GM23338 (cell line): ENCODE measurements at regions not wholly inside any gene's neighbourhood (a gene's known extent, or its start where the extent isn't known, plus 50 kb on each side); places are given as distances from the start of the nearest gene placed in this dataset.

ENCODE experiments used
- ATAC-seq: fragments of 200-7000 bp; cut with Tn5 transposase; 3 replicates; pipeline ENCODE4 v1.9.1; 2020
- DNase-seq: peaks from one replicate; pipeline ENCODE4 v3.0.0-alpha.2; 2015; ENCODE audit warnings: low spot score
- H2AFZ ChIP-seq: fragments of 200-600 bp; sonication (generic); 2 replicates; pipeline ENCODE4 v1.8.0; 2016; ENCODE audit warnings: antibody characterized with exemption, mild to moderate bottlenecking, moderate library complexity
- H3F3A ChIP-seq: fragments of 200-600 bp; sonication (generic); replicated peaks from 2 replicates; pipeline ENCODE4 v1.8.0; 2017; ENCODE audit warnings: antibody characterized with exemption, mixed run types, low read depth
- H3K27ac ChIP-seq: fragments of 200-600 bp; sonication (generic); 2 replicates; pipeline ENCODE4 v1.6.1; 2016; ENCODE audit warnings: low read depth
- H3K27me3 ChIP-seq: fragments of 200-600 bp; sonication (generic); 2 replicates; pipeline ENCODE4 v1.8.0; 2016; ENCODE audit warnings: mild to moderate bottlenecking, mixed run types, moderate library complexity; ENCODE audit not compliant: insufficient read depth
- H3K36me3 ChIP-seq: fragments of 200-600 bp; sonication (generic); 2 replicates; pipeline ENCODE4 v1.8.0; 2016; ENCODE audit warnings: mild to moderate bottlenecking; ENCODE audit not compliant: insufficient read depth
- H3K4me1 ChIP-seq: fragments of 200-600 bp; sonication (generic); 2 replicates; pipeline ENCODE4 v1.8.0; 2016; ENCODE audit warnings: mild to moderate bottlenecking, moderate library complexity; ENCODE audit not compliant: insufficient read depth
- H3K4me2 ChIP-seq: fragments of 200-600 bp; sonication (generic); 2 replicates; pipeline ENCODE4 v1.7.1; 2017; ENCODE audit warnings: mixed run types
- H3K4me3 ChIP-seq: fragments of 200-600 bp; sonication (generic); 2 replicates; pipeline ENCODE4 v1.6.1; 2016; ENCODE audit warnings: mixed run types
- H3K79me2 ChIP-seq: fragments of 200-600 bp; sonication (generic); replicated peaks from 2 replicates; pipeline ENCODE4 v1.8.0; 2017; ENCODE audit warnings: mild to moderate bottlenecking; ENCODE audit not compliant: insufficient read depth
- H3K9me2 ChIP-seq: fragments of 200-600 bp; sonication (generic); 2 replicates; pipeline ENCODE4 v1.8.0; 2017; ENCODE audit not compliant: insufficient read depth
- H4K20me1 ChIP-seq: fragments of 200-600 bp; sonication (generic); replicated peaks from 2 replicates; pipeline ENCODE4 v1.8.0; 2017; ENCODE audit warnings: mild to moderate bottlenecking; ENCODE audit not compliant: insufficient read depth
- H3K27ac Mint-ChIP-seq: 2 replicates; pipeline ENCODE4 v1.8.0; 2020; ENCODE audit warnings: inconsistent platforms, mild to moderate bottlenecking, moderate library complexity, mixed read lengths
- H3K27me3 Mint-ChIP-seq: 3 replicates; pipeline ENCODE4 v1.8.0; 2022; ENCODE audit warnings: low read depth, mild to moderate bottlenecking, moderate library complexity, mixed read lengths, inconsistent platforms; ENCODE audit not compliant: insufficient read depth, poor library complexity
- H3K36me3 Mint-ChIP-seq: 3 replicates; pipeline ENCODE4 v1.8.0; 2021; ENCODE audit warnings: low read depth, mild to moderate bottlenecking, inconsistent platforms, moderate library complexity, mixed read lengths
- H3K4me1 Mint-ChIP-seq: 3 replicates; pipeline ENCODE4 v1.8.0; 2020; ENCODE audit warnings: mild to moderate bottlenecking, inconsistent platforms, mixed read lengths
- H3K4me3 Mint-ChIP-seq: 3 replicates; pipeline ENCODE4 v1.8.0; 2021; ENCODE audit warnings: moderate library complexity, mild to moderate bottlenecking, inconsistent platforms, mixed read lengths
- H3K9me3 Mint-ChIP-seq: 3 replicates; pipeline ENCODE4 v1.8.0; 2020; ENCODE audit warnings: moderate library complexity, mild to moderate bottlenecking, inconsistent platforms, mixed read lengths
- CREB1 ChIP-seq: fragments of 250-450 bp; sonication (Bioruptor Pico); IDR thresholded peaks from 2 replicates; pipeline ENCODE4 v1.5.0; 2020; ENCODE audit warnings: low read depth, mild to moderate bottlenecking, moderate library complexity
- ETS1 ChIP-seq: IDR thresholded peaks from 2 replicates; pipeline ENCODE4 v1.6.1; 2016; ENCODE audit warnings: antibody characterized with exemption
- EZH2phosphoT487 ChIP-seq: fragments of 200-600 bp; sonication (generic); IDR thresholded peaks from one replicate; pipeline ENCODE4 v1.8.1; 2018; ENCODE audit warnings: antibody characterized with exemption; ENCODE audit not compliant: unreplicated experiment
- STAT1 ChIP-seq: IDR thresholded peaks from one replicate; pipeline ENCODE4 v1.6.1; 2016; ENCODE audit warnings: antibody characterized with exemption; ENCODE audit not compliant: unreplicated experiment
- TF ChIP-seq, protein P1 (sequence below), 2 experiments: fragments of 200-600 bp in 1 of 2; sonication (generic) in 1 of 2; conservative IDR thresholded peaks; 2 replicates each; pipeline versions ENCODE4 v1.5.1 to v1.6.1; 2016 to 2017; ENCODE audit warnings: antibody characterized with exemption in 2 of 2, low read depth in 2 of 2, mild to moderate bottlenecking in 2 of 2, moderate library complexity in 1 of 2
- TF ChIP-seq, protein P2 (sequence below): fragments of 250-450 bp; sonication (Bioruptor Pico); IDR thresholded peaks from 2 replicates; pipeline ENCODE4 v1.5.0; 2020; ENCODE audit warnings: mild to moderate bottlenecking, moderate library complexity

GRCh38 chr9:99621040-99621439 is 200.6 kb upstream of the NR4A3 start:
- Histone ChIP-seq H2AFZ (no peak overlapping the region), H3K4me1 (no peaks in the 10 kb centered on the region), H3K4me3 (no peak overlapping the region), H3K4me2 (no peak overlapping the region), H3F3A (no peaks in the 10 kb centered on the region), H3K27ac (no peak overlapping the region), H4K20me1 (no peaks in the 10 kb centered on the region), H3K9me2 (0 out of 2 replicates have a peak, but pooled peaks cover 3% of the 10 kb centered on the region), H3K27me3 (no peaks in the 10 kb centered on the region), H3K79me2 (no peaks in the 10 kb centered on the region), H3K36me3 (no peaks in the 10 kb centered on the region)
- no peak for DNase-seq
- no peak for ATAC-seq
- no peaks in the 10 kb centered on the region for H3K36me3 Mint-ChIP-seq
- H3K27me3 Mint-ChIP-seq: peaks cover 1% of the 10 kb centered on the region
- H3K4me1 Mint-ChIP-seq: peaks cover 7% of the 10 kb centered on the region
- no peak overlapping the region for H3K4me3 Mint-ChIP-seq
- TF ChIP-seq CREB1 (CRISPR knock-in tag) (no peak), STAT1 (no peak), ETS1 (no peak), EZH2phosphoT487 (no peak)
- TF ChIP-seq, protein P1, sequence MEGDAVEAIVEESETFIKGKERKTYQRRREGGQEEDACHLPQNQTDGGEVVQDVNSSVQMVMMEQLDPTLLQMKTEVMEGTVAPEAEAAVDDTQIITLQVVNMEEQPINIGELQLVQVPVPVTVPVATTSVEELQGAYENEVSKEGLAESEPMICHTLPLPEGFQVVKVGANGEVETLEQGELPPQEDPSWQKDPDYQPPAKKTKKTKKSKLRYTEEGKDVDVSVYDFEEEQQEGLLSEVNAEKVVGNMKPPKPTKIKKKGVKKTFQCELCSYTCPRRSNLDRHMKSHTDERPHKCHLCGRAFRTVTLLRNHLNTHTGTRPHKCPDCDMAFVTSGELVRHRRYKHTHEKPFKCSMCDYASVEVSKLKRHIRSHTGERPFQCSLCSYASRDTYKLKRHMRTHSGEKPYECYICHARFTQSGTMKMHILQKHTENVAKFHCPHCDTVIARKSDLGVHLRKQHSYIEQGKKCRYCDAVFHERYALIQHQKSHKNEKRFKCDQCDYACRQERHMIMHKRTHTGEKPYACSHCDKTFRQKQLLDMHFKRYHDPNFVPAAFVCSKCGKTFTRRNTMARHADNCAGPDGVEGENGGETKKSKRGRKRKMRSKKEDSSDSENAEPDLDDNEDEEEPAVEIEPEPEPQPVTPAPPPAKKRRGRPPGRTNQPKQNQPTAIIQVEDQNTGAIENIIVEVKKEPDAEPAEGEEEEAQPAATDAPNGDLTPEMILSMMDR (conservative IDR thresholded peaks at IDR 0.05; ENCODE audit: low read depth in 2 of 2): no peak
- H3K9me3 Mint-ChIP-seq: no peaks in the 10 kb centered on the region
- no peak overlapping the region for H3K27ac Mint-ChIP-seq

- TF ChIP-seq, protein P2, sequence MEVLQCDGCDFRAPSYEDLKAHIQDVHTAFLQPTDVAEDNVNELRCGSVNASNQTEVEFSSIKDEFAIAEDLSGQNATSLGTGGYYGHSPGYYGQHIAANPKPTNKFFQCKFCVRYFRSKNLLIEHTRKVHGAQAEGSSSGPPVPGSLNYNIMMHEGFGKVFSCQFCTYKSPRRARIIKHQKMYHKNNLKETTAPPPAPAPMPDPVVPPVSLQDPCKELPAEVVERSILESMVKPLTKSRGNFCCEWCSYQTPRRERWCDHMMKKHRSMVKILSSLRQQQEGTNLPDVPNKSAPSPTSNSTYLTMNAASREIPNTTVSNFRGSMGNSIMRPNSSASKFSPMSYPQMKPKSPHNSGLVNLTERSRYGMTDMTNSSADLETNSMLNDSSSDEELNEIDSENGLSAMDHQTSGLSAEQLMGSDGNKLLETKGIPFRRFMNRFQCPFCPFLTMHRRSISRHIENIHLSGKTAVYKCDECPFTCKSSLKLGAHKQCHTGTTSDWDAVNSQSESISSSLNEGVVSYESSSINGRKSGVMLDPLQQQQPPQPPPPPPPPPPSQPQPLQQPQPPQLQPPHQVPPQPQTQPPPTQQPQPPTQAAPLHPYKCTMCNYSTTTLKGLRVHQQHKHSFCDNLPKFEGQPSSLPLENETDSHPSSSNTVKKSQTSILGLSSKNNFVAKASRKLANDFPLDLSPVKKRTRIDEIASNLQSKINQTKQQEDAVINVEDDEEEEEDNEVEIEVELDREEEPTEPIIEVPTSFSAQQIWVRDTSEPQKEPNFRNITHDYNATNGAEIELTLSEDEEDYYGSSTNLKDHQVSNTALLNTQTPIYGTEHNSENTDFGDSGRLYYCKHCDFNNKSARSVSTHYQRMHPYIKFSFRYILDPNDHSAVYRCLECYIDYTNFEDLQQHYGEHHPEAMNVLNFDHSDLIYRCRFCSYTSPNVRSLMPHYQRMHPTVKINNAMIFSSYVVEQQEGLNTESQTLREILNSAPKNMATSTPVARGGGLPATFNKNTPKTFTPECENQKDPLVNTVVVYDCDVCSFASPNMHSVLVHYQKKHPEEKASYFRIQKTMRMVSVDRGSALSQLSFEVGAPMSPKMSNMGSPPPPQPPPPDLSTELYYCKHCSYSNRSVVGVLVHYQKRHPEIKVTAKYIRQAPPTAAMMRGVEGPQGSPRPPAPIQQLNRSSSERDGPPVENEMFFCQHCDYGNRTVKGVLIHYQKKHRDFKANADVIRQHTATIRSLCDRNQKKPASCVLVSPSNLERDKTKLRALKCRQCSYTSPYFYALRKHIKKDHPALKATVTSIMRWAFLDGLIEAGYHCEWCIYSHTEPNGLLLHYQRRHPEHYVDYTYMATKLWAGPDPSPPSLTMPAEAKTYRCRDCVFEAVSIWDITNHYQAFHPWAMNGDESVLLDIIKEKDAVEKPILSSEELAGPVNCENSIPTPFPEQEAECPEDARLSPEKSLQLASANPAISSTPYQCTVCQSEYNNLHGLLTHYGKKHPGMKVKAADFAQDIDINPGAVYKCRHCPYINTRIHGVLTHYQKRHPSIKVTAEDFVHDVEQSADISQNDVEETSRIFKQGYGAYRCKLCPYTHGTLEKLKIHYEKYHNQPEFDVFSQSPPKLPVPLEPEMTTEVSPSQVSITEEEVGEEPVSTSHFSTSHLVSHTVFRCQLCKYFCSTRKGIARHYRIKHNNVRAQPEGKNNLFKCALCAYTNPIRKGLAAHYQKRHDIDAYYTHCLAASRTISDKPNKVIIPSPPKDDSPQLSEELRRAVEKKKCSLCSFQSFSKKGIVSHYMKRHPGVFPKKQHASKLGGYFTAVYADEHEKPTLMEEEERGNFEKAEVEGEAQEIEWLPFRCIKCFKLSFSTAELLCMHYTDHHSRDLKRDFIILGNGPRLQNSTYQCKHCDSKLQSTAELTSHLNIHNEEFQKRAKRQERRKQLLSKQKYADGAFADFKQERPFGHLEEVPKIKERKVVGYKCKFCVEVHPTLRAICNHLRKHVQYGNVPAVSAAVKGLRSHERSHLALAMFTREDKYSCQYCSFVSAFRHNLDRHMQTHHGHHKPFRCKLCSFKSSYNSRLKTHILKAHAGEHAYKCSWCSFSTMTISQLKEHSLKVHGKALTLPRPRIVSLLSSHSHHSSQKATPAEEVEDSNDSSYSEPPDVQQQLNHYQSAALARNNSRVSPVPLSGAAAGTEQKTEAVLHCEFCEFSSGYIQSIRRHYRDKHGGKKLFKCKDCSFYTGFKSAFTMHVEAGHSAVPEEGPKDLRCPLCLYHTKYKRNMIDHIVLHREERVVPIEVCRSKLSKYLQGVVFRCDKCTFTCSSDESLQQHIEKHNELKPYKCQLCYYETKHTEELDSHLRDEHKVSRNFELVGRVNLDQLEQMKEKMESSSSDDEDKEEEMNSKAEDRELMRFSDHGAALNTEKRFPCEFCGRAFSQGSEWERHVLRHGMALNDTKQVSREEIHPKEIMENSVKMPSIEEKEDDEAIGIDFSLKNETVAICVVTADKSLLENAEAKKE (CRISPR knock-in tag): no peak
- DNase-seq: no peak
- Mint-ChIP-seq H3K27ac (no peak overlapping the region), H3K4me3 (no peak overlapping the region), H3K9me3 (no peaks in the 10 kb centered on the region), H3K27me3 (peaks cover 1% of the 10 kb centered on the region), H3K36me3 (no peaks in the 10 kb centered on the region), H3K4me1 (peaks cover 7% of the 10 kb centered on the region)
- H3F3A ChIP-seq: no peaks in the 10 kb centered on the region
- peak; percentile 61 for ATAC-seq
- no peaks in the 10 kb centered on the region for H3K36me3 ChIP-seq
- H3K4me1 ChIP-seq: no peaks in the 10 kb centered on the region
- H3K9me2 ChIP-seq: 0 out of 2 replicates have a peak, but pooled peaks cover 3% of the 10 kb centered on the region
- peak overlapping the region; percentile 47; the same call in 1 of the 2 replicates for H2AFZ ChIP-seq
- H3K79me2 ChIP-seq: no peaks in the 10 kb centered on the region
- H3K4me3 ChIP-seq: no peak overlapping the region
- H3K27me3 ChIP-seq: no peaks in the 10 kb centered on the region
- no peak overlapping the region for H3K4me2 ChIP-seq
- H3K27ac ChIP-seq: no peak overlapping the region
- H4K20me1 ChIP-seq: no peaks in the 10 kb centered on the region
These were observed 199.0 kb upstream of the NR4A3 start for GRCh38 chr9:99622679-99623078.
